GM23248 (cell line): ENCODE measurements at regions not wholly inside any gene's neighbourhood (a gene's known extent, or its start where the extent isn't known, plus 50 kb on each side); places are given as distances from the start of the nearest gene placed in this dataset.

ENCODE experiments used
- EZH2 ChIP-seq: fragments of 200-600 bp; sonication (generic); IDR thresholded peaks from 2 replicates; pipeline ENCODE4 v1.6.1; 2018; ENCODE audit warnings: antibody characterized with exemption, mild to moderate bottlenecking; ENCODE audit not compliant: insufficient read depth, poor library complexity, severe bottlenecking
- EZH2phosphoT487 ChIP-seq: fragments of 200-600 bp; sonication (generic); IDR thresholded peaks from 2 replicates; pipeline ENCODE4 v1.6.1; 2018; ENCODE audit warnings: antibody characterized with exemption, moderate library complexity, mild to moderate bottlenecking, low read depth; ENCODE audit not compliant: insufficient read depth

GRCh38 chr2:200199005-200199404 lies 107.5 kb upstream of the SPATS2L start:
- TF ChIP-seq EZH2phosphoT487 (no peak), EZH2 (no peak)
